A673 (cell line): ENCODE measurements at regions not wholly inside any gene's neighbourhood (a gene's known extent, or its start where the extent isn't known, plus 50 kb on each side); places are given as distances from the start of the nearest gene placed in this dataset.

Experiments
- EZH2 ChIP-seq: fragments of 200-600 bp; sonication (generic); IDR thresholded peaks from 2 replicates; pipeline ENCODE4 v1.6.1; 2017; ENCODE audit warnings: borderline replicate concordance, low read depth, mild to moderate bottlenecking, mixed read lengths, antibody characterized with exemption, low read length; ENCODE audit not compliant: poor library complexity, severe bottlenecking
- TF ChIP-seq, protein P1 (sequence below): fragments of 300-800, 200-600 bp; sonication (generic); conservative IDR thresholded peaks from 2 replicates; pipeline ENCODE4 v1.5.1; 2017; ENCODE audit warnings: low read depth, mild to moderate bottlenecking, antibody characterized with exemption, low read length, moderate library complexity, mixed read lengths

- TF ChIP-seq, protein P1, sequence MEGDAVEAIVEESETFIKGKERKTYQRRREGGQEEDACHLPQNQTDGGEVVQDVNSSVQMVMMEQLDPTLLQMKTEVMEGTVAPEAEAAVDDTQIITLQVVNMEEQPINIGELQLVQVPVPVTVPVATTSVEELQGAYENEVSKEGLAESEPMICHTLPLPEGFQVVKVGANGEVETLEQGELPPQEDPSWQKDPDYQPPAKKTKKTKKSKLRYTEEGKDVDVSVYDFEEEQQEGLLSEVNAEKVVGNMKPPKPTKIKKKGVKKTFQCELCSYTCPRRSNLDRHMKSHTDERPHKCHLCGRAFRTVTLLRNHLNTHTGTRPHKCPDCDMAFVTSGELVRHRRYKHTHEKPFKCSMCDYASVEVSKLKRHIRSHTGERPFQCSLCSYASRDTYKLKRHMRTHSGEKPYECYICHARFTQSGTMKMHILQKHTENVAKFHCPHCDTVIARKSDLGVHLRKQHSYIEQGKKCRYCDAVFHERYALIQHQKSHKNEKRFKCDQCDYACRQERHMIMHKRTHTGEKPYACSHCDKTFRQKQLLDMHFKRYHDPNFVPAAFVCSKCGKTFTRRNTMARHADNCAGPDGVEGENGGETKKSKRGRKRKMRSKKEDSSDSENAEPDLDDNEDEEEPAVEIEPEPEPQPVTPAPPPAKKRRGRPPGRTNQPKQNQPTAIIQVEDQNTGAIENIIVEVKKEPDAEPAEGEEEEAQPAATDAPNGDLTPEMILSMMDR: no peak
- TF ChIP-seq EZH2: no peak
These were observed 126.6 kb downstream of the LRATD1 start for GRCh38 chr2:14759082-14759481.
